A549 (cell line): ENCODE measurements at regions not wholly inside any gene's neighbourhood (a gene's known extent, or its start where the extent isn't known, plus 50 kb on each side); places are given as distances from the start of the nearest gene placed in this dataset.
"Not testable (repeated sequence)": the region's sequence is repeated elsewhere in the genome, so short reads cannot be mapped to it uniquely, and the experiment has no call there.

ENCODE experiments used
- ATAC-seq, 2 experiments: fragments of 200-7000 bp in 1 of 2; fragments of >200 bp in 1 of 2; cut with Nextera tagmentation in 1 of 2; cut with Tn5 transposase in 1 of 2; 3 replicates each; pipeline versions ENCODE4 v1.8.0 to v1.9.1; 2018 to 2020; ENCODE audit warnings: mild to moderate bottlenecking in 1 of 2, moderate library complexity in 1 of 2
- CTCF ChIA-PET: fragments of 300-600 bp; sonication (Branson Sonifier 250); formaldehyde crosslinking; extraction: SDS; loops from one replicate; lab custom pipeline; 2021; ENCODE audit warnings: antibody characterized with exemption, inconsistent platforms; lab: Yijun Ruan, JAX
- POLR2A ChIA-PET: fragments of 350-600 bp; formaldehyde crosslinking; extraction: SDS; loops from one replicate; lab custom pipeline; 2021; ENCODE audit warnings: antibody characterized with exemption, inconsistent platforms; lab: Yijun Ruan, JAX
- DNase-seq, 2 experiments: peaks; one replicate each; pipeline versions ENCODE4 v3.0.0 to v3.0.0-alpha.2; 2011 to 2016; ENCODE audit warnings: low read depth in 1 of 2, low spot score in 1 of 2
- FAIRE-seq: peaks from 2 replicates; lab custom pipeline; 2011; peaks lifted over from hg19 to GRCh38; lab: Jason Lieb, UNC
- H3K27ac ChIP-seq, 2 experiments: fragments of >200 bp; sonication (Bioruptor Twin); formaldehyde crosslinking; 3 replicates each; pipeline ENCODE4 v1.5.1; 2016 to 2017
- H3K4me1 ChIP-seq: fragments of >200 bp; sonication (Bioruptor Twin); formaldehyde crosslinking; 3 replicates; pipeline ENCODE4 v1.6.1; 2016
- H3K4me2 ChIP-seq: fragments of >200 bp; sonication (Bioruptor Twin); formaldehyde crosslinking; 3 replicates; pipeline ENCODE4 v1.6.1; 2016
- H3K4me3 ChIP-seq: fragments of >200 bp; sonication (Bioruptor Twin); formaldehyde crosslinking; 3 replicates; pipeline ENCODE4 v1.5.1; 2016
- H3K9me3 ChIP-seq: fragments of >200 bp; sonication (Bioruptor Twin); formaldehyde crosslinking; 3 replicates; pipeline ENCODE4 v1.6.1; 2016
- CBX8 ChIP-seq: fragments of 200-600 bp; sonication (generic); IDR thresholded peaks from 2 replicates; pipeline ENCODE4 v1.6.1; 2016
- CHD2 ChIP-seq: fragments of 150-350 bp; IDR thresholded peaks from 2 replicates; pipeline ENCODE4 v1.6.1; 2014; ENCODE audit warnings: low read length; ENCODE audit not compliant: partially characterized antibody
- EHF ChIP-seq: fragments of 250-450 bp; sonication (Bioruptor Pico); IDR thresholded peaks from 2 replicates; pipeline ENCODE4 v1.5.0; 2020; ENCODE audit warnings: mild to moderate bottlenecking
- EP300 ChIP-seq, 2 experiments: fragments of >200 bp; sonication (Bioruptor Twin); formaldehyde crosslinking; IDR thresholded peaks; 2 replicates in 1 of 2; 3 replicates in 1 of 2; pipeline ENCODE4 v1.6.1; 2016 to 2017
- ESRRA ChIP-seq: fragments of 150-350 bp; IDR thresholded peaks from 2 replicates; pipeline ENCODE4 v1.6.1; 2014; ENCODE audit warnings: mild to moderate bottlenecking, low read length, borderline replicate concordance
- FOSB ChIP-seq: fragments of 250-450 bp; sonication (Bioruptor Pico); IDR thresholded peaks from 2 replicates; pipeline ENCODE4 v1.5.0; 2020; ENCODE audit warnings: mild to moderate bottlenecking, moderate library complexity
- HEYL ChIP-seq: fragments of 250-450 bp; sonication (Bioruptor Pico); IDR thresholded peaks from 2 replicates; pipeline ENCODE4 v1.8.0; 2021; ENCODE audit warnings: mild to moderate bottlenecking, moderate library complexity
- HMGXB4 ChIP-seq: fragments of 250-450 bp; sonication (Bioruptor Pico); IDR thresholded peaks from 2 replicates; pipeline ENCODE4 v1.5.0; 2021; ENCODE audit warnings: mild to moderate bottlenecking, moderate library complexity, borderline replicate concordance
- HOXB13 ChIP-seq: fragments of 250-450 bp; sonication (Bioruptor Pico); IDR thresholded peaks from 2 replicates; pipeline ENCODE4 v1.5.0; 2020; ENCODE audit warnings: low read depth, mild to moderate bottlenecking, moderate library complexity
- NFE2L2 ChIP-seq: fragments of 150-350 bp; conservative IDR thresholded peaks from 2 replicates; pipeline ENCODE4 v1.6.1; 2014; ENCODE audit warnings: low read length
- NR3C1 ChIP-seq: fragments of >200 bp; sonication (Bioruptor Twin); formaldehyde crosslinking; IDR thresholded peaks from 3 replicates; pipeline ENCODE4 v1.6.1; 2017
- PHF8 ChIP-seq: fragments of 200-600 bp; sonication (generic); IDR thresholded peaks from 2 replicates; pipeline ENCODE4 v1.6.1; 2016; ENCODE audit warnings: low read depth, mild to moderate bottlenecking, antibody characterized with exemption, moderate library complexity, borderline replicate concordance
- POLR2AphosphoS2 ChIP-seq: conservative IDR thresholded peaks from 2 replicates; pipeline ENCODE4 v1.6.1; 2012; ENCODE audit warnings: low read length, improper control_type of control experiment, inconsistent platforms
- REST ChIP-seq: fragments of 200-600 bp; sonication (generic); IDR thresholded peaks from 2 replicates; pipeline ENCODE4 v1.6.1; 2016; ENCODE audit warnings: antibody characterized with exemption, mild to moderate bottlenecking, moderate library complexity
- RFX5 ChIP-seq: fragments of 450-650 bp; IDR thresholded peaks from 2 replicates; pipeline ENCODE4 v1.7.1; 2014; ENCODE audit warnings: antibody characterized with exemption, mild to moderate bottlenecking, moderate library complexity
- RNF2 ChIP-seq: fragments of 200-600 bp; sonication (generic); IDR thresholded peaks from 2 replicates; pipeline ENCODE4 v1.6.1; 2016; ENCODE audit warnings: low read depth, mild to moderate bottlenecking, antibody characterized with exemption, moderate library complexity, borderline replicate concordance
- SMC3 ChIP-seq: fragments of >200 bp; sonication (Bioruptor Twin); formaldehyde crosslinking; IDR thresholded peaks from 3 replicates; pipeline ENCODE4 v1.6.1; 2018; ENCODE audit warnings: inconsistent platforms
- SREBF2 ChIP-seq: fragments of 450-650 bp; IDR thresholded peaks from 2 replicates; pipeline ENCODE4 v1.6.1; 2014; ENCODE audit warnings: mild to moderate bottlenecking, moderate library complexity
- USF2 ChIP-seq: fragments of 450-650 bp; IDR thresholded peaks from 2 replicates; pipeline ENCODE4 v1.6.1; 2014; ENCODE audit warnings: antibody characterized with exemption
- ZC3H11A ChIP-seq: fragments of 450-650 bp; IDR thresholded peaks from 2 replicates; pipeline ENCODE4 v1.6.1; 2014; ENCODE audit warnings: antibody characterized with exemption, mild to moderate bottlenecking
- ZNF302 ChIP-seq: fragments of 250-450 bp; sonication (Bioruptor Pico); IDR thresholded peaks from 2 replicates; pipeline ENCODE4 v1.9.0; 2021; ENCODE audit warnings: inconsistent platforms, mild to moderate bottlenecking, moderate library complexity
- ZSCAN20 ChIP-seq: fragments of 250-450 bp; sonication (Bioruptor Pico); IDR thresholded peaks from 2 replicates; pipeline ENCODE4 v1.8.0; 2022; ENCODE audit warnings: mild to moderate bottlenecking, moderate library complexity
- WGBS: methylation state at CpG from one replicate; pipeline ENCODE4 v1.1.6; 2017; ENCODE audit errors: missing lambda C conversion rate; 5-methylcytosine and 5-hydroxymethylcytosine counted together
- TF ChIP-seq, protein P1 (sequence below): fragments of 150-350 bp; IDR thresholded peaks from 2 replicates; pipeline ENCODE4 v1.6.1; 2014; ENCODE audit warnings: low read depth, mild to moderate bottlenecking, low read length

GRCh38 chr3:95826419-95826818, 988.0 kb upstream of the EPHA6 start:
- CTCF ChIA-PET = no interaction called here
- 7% methylated on average over 2 of the region's 2 CpGs for WGBS
- Histone ChIP-seq H3K4me2 (no peak overlapping the region), H3K9me3 (no peaks in the 10 kb centered on the region), H3K4me3 (no peak overlapping the region), H3K4me1 (no peaks in the 10 kb centered on the region), H3K27ac (no peak overlapping the region)
- no peak for TF ChIP-seq ZC3H11A
- no peak for TF ChIP-seq ESRRA
- no peak for TF ChIP-seq CBX8
- TF ChIP-seq ZSCAN20 = no peak
- no peak for TF ChIP-seq PHF8
- no peak for TF ChIP-seq ZNF302 (CRISPR knock-in tag)
- TF ChIP-seq USF2 = no peak
- TF ChIP-seq NR3C1 = no peak
- DNase-seq (no peak), FAIRE-seq (no peak), ATAC-seq (no peak)
- POLR2A ChIA-PET = no interaction called here

DNA sequence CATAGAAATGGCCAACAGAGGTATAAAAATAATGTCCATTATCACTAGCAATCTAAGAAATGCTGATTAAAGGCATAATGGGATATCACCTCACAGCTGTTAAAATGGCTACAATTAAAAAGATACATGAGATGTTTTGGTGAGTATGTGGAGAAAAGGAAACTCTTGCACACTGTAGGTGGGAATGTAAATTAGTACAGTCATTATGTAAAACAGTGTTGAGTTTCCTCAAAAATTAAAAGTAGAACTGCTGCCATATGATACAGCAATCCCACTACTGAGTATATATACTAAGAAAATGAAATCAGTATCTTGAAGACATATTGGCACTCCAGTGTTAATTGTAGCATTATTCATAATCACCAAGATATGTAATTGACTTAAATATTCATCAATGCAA, 982.2 kb upstream of the EPHA6 start:
- TF ChIP-seq ZNF302 (CRISPR knock-in tag) (no peak), RFX5 (no peak), HMGXB4 (no peak)
- TF ChIP-seq, all 56 proteins: peak for 0
- no peaks in the 10 kb centered on the region for H3K9me3 ChIP-seq
- ATAC-seq (no peak), FAIRE-seq (no peak), DNase-seq (no peak)
- no peak overlapping the region for H3K27ac ChIP-seq
- no peaks in the 10 kb centered on the region for H3K4me1 ChIP-seq
- no peak overlapping the region for H3K4me2 ChIP-seq
- ChIA-PET CTCF (no interaction called here), POLR2A (no interaction called here)
- H3K4me3 ChIP-seq = no peak overlapping the region

DNA sequence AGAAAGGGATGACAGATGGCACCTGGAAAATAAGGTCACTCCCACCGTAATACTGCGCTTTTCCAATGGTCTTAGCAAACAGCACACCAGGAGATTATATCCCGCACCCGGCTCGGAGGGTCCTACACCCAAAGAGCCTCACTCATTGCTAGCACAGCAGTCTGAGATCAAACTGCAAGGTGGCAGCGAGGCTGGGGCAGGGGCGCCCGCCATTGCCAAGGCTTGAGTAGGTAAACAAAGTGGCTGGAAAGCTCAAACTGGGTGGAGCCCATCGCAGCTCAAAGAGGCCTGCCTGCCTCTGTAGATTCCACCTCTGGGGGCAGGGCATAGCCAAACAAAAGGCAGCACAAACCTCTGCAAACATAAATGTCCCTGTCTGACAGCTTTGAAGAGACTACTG, 953.8 kb upstream of the EPHA6 start:
- ATAC-seq, H3K4me1 ChIP-seq, H3K27ac ChIP-seq, H3K9me3 ChIP-seq, H3K4me2 ChIP-seq, CTCF ChIA-PET, POLR2A ChIA-PET, FAIRE-seq, DNase-seq, H3K4me3 ChIP-seq: not testable (repeated sequence)
- WGBS = 50% methylated on average over 8 of the region's 9 CpGs

DNA sequence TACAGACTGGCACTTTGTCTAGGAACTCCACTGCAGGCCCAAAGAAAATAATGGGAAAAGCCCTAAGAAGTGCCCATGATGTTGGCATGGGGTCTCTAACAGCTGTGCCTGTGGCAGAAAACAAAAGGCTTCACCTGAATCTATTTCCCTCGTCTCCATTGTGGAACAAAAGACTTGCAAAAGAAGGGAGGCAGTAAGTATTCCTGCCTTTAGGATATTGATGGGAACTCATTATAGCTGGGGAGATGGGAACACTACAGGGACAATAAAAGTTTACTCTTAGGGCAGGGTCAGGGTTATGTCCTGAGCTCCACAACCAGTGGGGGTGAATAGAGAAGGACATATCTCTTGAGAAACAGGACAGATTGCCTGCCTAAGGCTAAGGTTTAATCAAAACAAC, 930.6 kb upstream of the EPHA6 start:
- ATAC-seq = no peak
- no peak overlapping the region for H3K27ac ChIP-seq
- H3K4me1 ChIP-seq = no peaks in the 10 kb centered on the region
- WGBS = 0% methylated on average over 1 of the region's 1 CpG
- no peak overlapping the region for H3K4me2 ChIP-seq
- no peak for FAIRE-seq
- no peak overlapping the region for H3K4me3 ChIP-seq
- H3K9me3 ChIP-seq = no peaks in the 10 kb centered on the region
- TF ChIP-seq EP300 (IDR thresholded peaks at IDR 0.05) (no peak), HOXB13 (CRISPR knock-in tag) (no peak), FOSB (CRISPR knock-in tag) (no peak), EHF (no peak), RNF2 (no peak), SMC3 (no peak), SREBF2 (no peak), NFE2L2 (no peak), HEYL (no peak), CHD2 (no peak), ZSCAN20 (no peak), REST (no peak), POLR2AphosphoS2 (no peak)
- TF ChIP-seq, protein P1, sequence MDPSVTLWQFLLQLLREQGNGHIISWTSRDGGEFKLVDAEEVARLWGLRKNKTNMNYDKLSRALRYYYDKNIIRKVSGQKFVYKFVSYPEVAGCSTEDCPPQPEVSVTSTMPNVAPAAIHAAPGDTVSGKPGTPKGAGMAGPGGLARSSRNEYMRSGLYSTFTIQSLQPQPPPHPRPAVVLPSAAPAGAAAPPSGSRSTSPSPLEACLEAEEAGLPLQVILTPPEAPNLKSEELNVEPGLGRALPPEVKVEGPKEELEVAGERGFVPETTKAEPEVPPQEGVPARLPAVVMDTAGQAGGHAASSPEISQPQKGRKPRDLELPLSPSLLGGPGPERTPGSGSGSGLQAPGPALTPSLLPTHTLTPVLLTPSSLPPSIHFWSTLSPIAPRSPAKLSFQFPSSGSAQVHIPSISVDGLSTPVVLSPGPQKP = no peak
- TF ChIP-seq, all 56 proteins: peak for 0
- ChIA-PET CTCF (no interaction called here), POLR2A (no interaction called here)
- DNase-seq = no peak
